ENCODE measurements at regions not wholly inside any gene's neighbourhood (a gene's known extent, or its start where the extent isn't known, plus 50 kb on each side); places are given as distances from the start of the nearest gene placed in this dataset.

GRCh38 chr7:125934539-125934938, 1004.9 kb upstream of the POT1 start:
- TF ChIP-seq EP300 (IDR thresholded peaks at IDR 0.05) (no peak), CTCF (IDR thresholded peaks at IDR 0.05) (no peak), POLR2A (IDR thresholded peaks at IDR 0.05) (no peak)
